CD4-positive, alpha-beta T cell (primary cell): ENCODE measurements at regions not wholly inside any gene's neighbourhood (a gene's known extent, or its start where the extent isn't known, plus 50 kb on each side); places are given as distances from the start of the nearest gene placed in this dataset.

Source experiments
- ATAC-seq: fragments of 200-7000 bp; cut with Tn5 transposase; one replicate; pipeline ENCODE4 v1.10.0; 2022; ENCODE audit warnings: mild to moderate bottlenecking; ENCODE audit not compliant: poor library complexity
- CTCF ChIA-PET: fragments of 350-600 bp; sonication (Branson Sonifier 250); formaldehyde crosslinking; loops from one replicate; lab custom pipeline; 2021; ENCODE audit warnings: antibody characterized with exemption, inconsistent platforms; lab: Charles Lee
- POLR2A ChIA-PET: fragments of 350-600 bp; sonication (Branson Sonifier 250); formaldehyde crosslinking; loops from one replicate; lab custom pipeline; 2021; ENCODE audit warnings: antibody characterized with exemption, inconsistent platforms; lab: Charles Lee
- DNase-seq, 14 experiments: peaks; one replicate each; pipeline ENCODE4 v3.0.0-alpha.2; 2013 to 2020; ENCODE audit warnings: mixed read lengths in 2 of 14
- H3K27ac ChIP-seq, 2 donors: one replicate each; pipeline versions ENCODE4 v1.5.1 to v1.7.0; 2013; ENCODE audit warnings: low read length in 2 of 2, low read depth in 1 of 2, mild to moderate bottlenecking in 1 of 2
- H3K27me3 ChIP-seq, 2 experiments: 1 replicate in 1 of 2; 2 replicates in 1 of 2; pipeline versions ENCODE4 v1.6.1 to v1.7.0; 2013; ENCODE audit warnings: low read length in 2 of 2, control low read depth in 1 of 2, mild to moderate bottlenecking in 1 of 2, moderate library complexity in 1 of 2; ENCODE audit not compliant: insufficient read depth in 2 of 2, control insufficient read depth in 1 of 2
- H3K36me3 ChIP-seq: one replicate; pipeline ENCODE4 v1.6.1; 2013; ENCODE audit warnings: low read length, control low read depth; ENCODE audit not compliant: insufficient read depth
- H3K4me1 ChIP-seq: one replicate; pipeline ENCODE4 v1.6.1; 2013; ENCODE audit warnings: low read length, control low read depth; ENCODE audit not compliant: insufficient read depth
- H3K4me3 ChIP-seq: one replicate; pipeline ENCODE4 v1.5.1; 2013; ENCODE audit warnings: mild to moderate bottlenecking, low read length, moderate library complexity
- H3K9me3 ChIP-seq, 2 experiments: 1 replicate in 1 of 2; 2 replicates in 1 of 2; pipeline versions ENCODE4 v1.6.1 to v1.7.0; 2013; ENCODE audit warnings: low read length in 2 of 2, mild to moderate bottlenecking in 2 of 2, control low read depth in 1 of 2, moderate library complexity in 1 of 2; ENCODE audit not compliant: control insufficient read depth in 1 of 2, insufficient read depth in 1 of 2
- H3K27ac Mint-ChIP-seq: one replicate; pipeline ENCODE4 v1.8.0; 2020; ENCODE audit warnings: mixed read lengths
- H3K27me3 Mint-ChIP-seq: one replicate; pipeline ENCODE4 v1.8.0; 2021; ENCODE audit warnings: mixed read lengths
- H3K36me3 Mint-ChIP-seq: one replicate; pipeline ENCODE4 v1.8.0; 2021; ENCODE audit warnings: low read depth, mixed read lengths
- H3K4me1 Mint-ChIP-seq: one replicate; pipeline ENCODE4 v1.8.0; 2021; ENCODE audit warnings: low read depth, mixed read lengths
- H3K4me3 Mint-ChIP-seq: one replicate; pipeline ENCODE4 v1.8.0; 2020; ENCODE audit warnings: mild to moderate bottlenecking, mixed read lengths
- H3K9me3 Mint-ChIP-seq: one replicate; pipeline ENCODE4 v1.8.0; 2020; ENCODE audit warnings: mixed read lengths
- intact Hi-C, 2 experiments: fragments of 100-400 bp; cut with DNase I in 1 of 2; cut with micrococcal nuclease in 1 of 2; formaldehyde crosslinking; loops; one replicate each; pipeline versions ENCODE4 v1.15.1 to v1.9.0; 2023 to 2025; cut with DNase I, micrococcal nuclease
- TF ChIP-seq, protein P1 (sequence below): fragments of 200-600 bp; IDR thresholded peaks from one replicate; pipeline ENCODE4 v1.8.0; 2022; ENCODE audit warnings: antibody characterized with exemption, mild to moderate bottlenecking

DNA sequence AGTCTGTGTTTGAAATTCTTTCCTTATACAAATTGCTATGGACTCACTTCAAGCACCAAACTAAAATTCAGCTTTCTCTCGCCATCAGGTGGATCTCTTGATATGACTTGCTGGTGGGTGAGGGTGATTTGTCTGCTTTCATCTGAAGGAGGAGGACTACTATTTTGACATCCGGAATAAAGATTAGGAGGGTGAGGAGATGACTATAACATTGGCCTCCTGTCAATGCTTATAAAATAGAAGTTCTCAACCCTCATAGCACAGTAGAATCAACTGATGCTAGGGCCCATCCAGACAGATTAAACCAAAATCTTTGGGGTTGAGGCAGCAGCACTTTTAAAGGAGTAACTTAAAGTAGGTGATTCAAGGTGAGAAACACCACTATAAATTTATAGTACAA is 120.4 kb upstream of the DNAJC10 start:
- Histone ChIP-seq H3K27ac (no peak overlapping the region), H3K4me1 (no peaks in the 10 kb centered on the region), H3K36me3 (no peaks in the 10 kb centered on the region), H3K27me3 (peaks cover 0 to 5% of the 10 kb centered on the region in 2 experiments), H3K9me3 (no peaks in the 10 kb centered on the region), H3K4me3 (no peak overlapping the region)
- DNase-seq (no peak), ATAC-seq (no peak)
- Mint-ChIP-seq H3K36me3 (no peaks in the 10 kb centered on the region), H3K4me3 (no peak overlapping the region), H3K4me1 (no peaks in the 10 kb centered on the region), H3K27me3 (peaks cover 7% of the 10 kb centered on the region), H3K27ac (no peak overlapping the region), H3K9me3 (no peaks in the 10 kb centered on the region)
- ChIA-PET CTCF (no interaction called here), POLR2A (no interaction called here)
- intact Hi-C loops, result no loop called here
- TF ChIP-seq, protein P1, sequence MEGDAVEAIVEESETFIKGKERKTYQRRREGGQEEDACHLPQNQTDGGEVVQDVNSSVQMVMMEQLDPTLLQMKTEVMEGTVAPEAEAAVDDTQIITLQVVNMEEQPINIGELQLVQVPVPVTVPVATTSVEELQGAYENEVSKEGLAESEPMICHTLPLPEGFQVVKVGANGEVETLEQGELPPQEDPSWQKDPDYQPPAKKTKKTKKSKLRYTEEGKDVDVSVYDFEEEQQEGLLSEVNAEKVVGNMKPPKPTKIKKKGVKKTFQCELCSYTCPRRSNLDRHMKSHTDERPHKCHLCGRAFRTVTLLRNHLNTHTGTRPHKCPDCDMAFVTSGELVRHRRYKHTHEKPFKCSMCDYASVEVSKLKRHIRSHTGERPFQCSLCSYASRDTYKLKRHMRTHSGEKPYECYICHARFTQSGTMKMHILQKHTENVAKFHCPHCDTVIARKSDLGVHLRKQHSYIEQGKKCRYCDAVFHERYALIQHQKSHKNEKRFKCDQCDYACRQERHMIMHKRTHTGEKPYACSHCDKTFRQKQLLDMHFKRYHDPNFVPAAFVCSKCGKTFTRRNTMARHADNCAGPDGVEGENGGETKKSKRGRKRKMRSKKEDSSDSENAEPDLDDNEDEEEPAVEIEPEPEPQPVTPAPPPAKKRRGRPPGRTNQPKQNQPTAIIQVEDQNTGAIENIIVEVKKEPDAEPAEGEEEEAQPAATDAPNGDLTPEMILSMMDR, result no peak

DNA sequence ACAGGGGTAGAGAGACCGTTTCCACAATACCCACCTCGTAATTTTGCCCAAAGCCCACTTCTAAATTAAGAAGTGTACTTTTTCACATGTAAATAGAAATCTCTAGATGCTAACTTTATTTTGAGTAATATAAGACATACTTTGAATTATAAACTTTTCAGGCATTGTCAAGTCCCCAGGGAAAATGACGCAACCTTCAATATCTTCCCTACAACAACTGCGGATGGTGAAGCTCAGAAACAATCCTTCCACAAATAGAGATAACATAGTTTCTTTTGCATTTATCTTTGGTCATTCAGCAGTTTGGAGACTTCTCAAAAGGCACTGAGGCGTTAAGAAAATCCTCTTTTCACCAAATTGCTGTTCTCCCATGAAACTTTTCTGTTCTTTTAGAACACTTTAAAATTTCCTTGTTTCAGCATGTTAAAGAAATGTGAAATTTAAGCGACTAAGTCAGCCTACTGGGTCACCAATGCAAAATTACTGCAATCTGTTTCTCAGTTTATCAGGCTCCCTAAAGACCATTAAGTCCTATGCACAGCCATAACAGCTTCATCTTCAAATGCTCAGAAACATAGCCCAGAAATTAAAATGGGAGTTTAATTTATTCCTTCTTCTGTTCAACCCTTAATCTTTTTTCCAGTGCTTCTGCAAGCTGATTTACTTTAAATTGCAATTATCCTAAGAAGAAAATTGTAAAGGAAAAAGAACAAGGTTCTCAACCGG is 118.3 kb upstream of the DNAJC10 start:
- no peak overlapping the region for H3K4me3 Mint-ChIP-seq
- H3K9me3 ChIP-seq, result peaks cover 0 to 7% of the 10 kb centered on the region in 2 experiments
- DNase-seq (no peak), ATAC-seq (no peak)
- TF ChIP-seq, protein P1, result no peak
- no peak overlapping the region for H3K27ac ChIP-seq
- H3K27me3 Mint-ChIP-seq, result peaks cover 12% of the 10 kb centered on the region
- H3K27ac Mint-ChIP-seq, result no peak overlapping the region
- H3K4me3 ChIP-seq, result no peak overlapping the region
- ChIA-PET POLR2A (no interaction called here), CTCF (no interaction called here)
- no peaks in the 10 kb centered on the region for H3K4me1 Mint-ChIP-seq
- intact Hi-C loops, result no loop called here
- no peaks in the 10 kb centered on the region for H3K36me3 ChIP-seq
- no peaks in the 10 kb centered on the region for H3K36me3 Mint-ChIP-seq
- H3K9me3 Mint-ChIP-seq, result no peaks in the 10 kb centered on the region
- no peaks in the 10 kb centered on the region for H3K4me1 ChIP-seq
- peaks cover 0 to 5% of the 10 kb centered on the region in 2 experiments for H3K27me3 ChIP-seq

DNA sequence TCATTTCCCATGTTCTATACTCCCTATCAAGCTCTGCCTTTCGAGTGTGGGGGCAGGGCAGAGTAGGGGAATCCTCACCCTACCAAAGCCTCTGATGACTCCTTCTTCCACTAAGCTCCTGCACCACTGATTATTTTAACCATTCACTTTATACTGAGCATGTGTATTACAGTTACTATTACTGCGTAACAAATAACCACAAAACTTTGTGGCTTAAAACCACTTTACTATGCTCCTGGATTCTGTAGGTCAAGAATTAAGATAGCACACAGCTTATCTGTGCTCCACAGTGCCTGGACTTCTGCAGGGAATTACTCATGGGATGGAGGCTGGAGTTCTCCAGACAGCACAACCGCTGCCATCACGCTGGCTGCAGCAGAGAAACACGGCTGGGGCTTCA is 117.4 kb upstream of the DNAJC10 start:
- Mint-ChIP-seq H3K27ac (no peak overlapping the region), H3K36me3 (no peaks in the 10 kb centered on the region), H3K9me3 (no peaks in the 10 kb centered on the region), H3K27me3 (peaks cover 13% of the 10 kb centered on the region), H3K4me3 (no peak overlapping the region), H3K4me1 (no peaks in the 10 kb centered on the region)
- Histone ChIP-seq H3K27me3 (peaks cover 0 to 5% of the 10 kb centered on the region in 2 experiments), H3K4me1 (no peaks in the 10 kb centered on the region), H3K36me3 (no peaks in the 10 kb centered on the region), H3K27ac (no peak overlapping the region), H3K9me3 (peaks cover 0 to 7% of the 10 kb centered on the region in 2 experiments), H3K4me3 (no peak overlapping the region)
- ChIA-PET CTCF (no interaction called here), POLR2A (no interaction called here)
- ATAC-seq (no peak), DNase-seq (no peak)
- intact Hi-C loops, result no loop called here
- TF ChIP-seq, protein P1, result no peak
